Neuronal stem cell (in vitro differentiated cells): ENCODE measurements at regions not wholly inside any gene's neighbourhood (a gene's known extent, or its start where the extent isn't known, plus 50 kb on each side); places are given as distances from the start of the nearest gene placed in this dataset.

Experiments
- DNase-seq: peaks from one replicate; pipeline ENCODE4 v3.0.0-alpha.2; 2013; ENCODE audit warnings: low spot score
- H2AFZ ChIP-seq: one replicate; pipeline ENCODE4 v1.6.1; 2013; ENCODE audit warnings: mild to moderate bottlenecking, low read length, inconsistent platforms
- H2AK5ac ChIP-seq: 2 replicates; pipeline ENCODE4 v1.6.1; 2013; ENCODE audit warnings: low read depth, mild to moderate bottlenecking, inconsistent platforms, low read length, moderate library complexity, mixed read lengths
- H2BK120ac ChIP-seq: 2 replicates; pipeline ENCODE4 v1.6.1; 2013; ENCODE audit warnings: low read depth, mild to moderate bottlenecking, inconsistent platforms, low read length, moderate library complexity, mixed read lengths
- H2BK12ac ChIP-seq: one replicate; pipeline ENCODE4 v1.6.1; 2013; ENCODE audit warnings: low read length, inconsistent platforms
- H2BK15ac ChIP-seq: 2 replicates; pipeline ENCODE4 v1.6.1; 2013; ENCODE audit warnings: mild to moderate bottlenecking, low read length, inconsistent platforms, mixed read lengths
- H2BK5ac ChIP-seq: one replicate; pipeline ENCODE4 v1.6.1; 2013; ENCODE audit warnings: inconsistent platforms, mild to moderate bottlenecking, low read length, moderate library complexity
- H3K14ac ChIP-seq: one replicate; pipeline ENCODE4 v1.6.1; 2013; ENCODE audit warnings: low read length, inconsistent platforms
- H3K18ac ChIP-seq: 2 replicates; pipeline ENCODE4 v1.6.1; 2013; ENCODE audit warnings: low read length, inconsistent platforms
- H3K23ac ChIP-seq: 2 replicates; pipeline ENCODE4 v1.6.1; 2013; ENCODE audit warnings: low read depth, mild to moderate bottlenecking, mixed read lengths, low read length, inconsistent platforms; ENCODE audit not compliant: poor library complexity
- H3K27ac ChIP-seq: replicated peaks from 3 replicates; pipeline ENCODE4 v1.5.1; 2013; ENCODE audit warnings: low read length, inconsistent platforms
- H3K27me3 ChIP-seq, 3 experiments: 2 replicates each; pipeline ENCODE4 v1.6.1; 2013; ENCODE audit warnings: low read length in 3 of 3, mild to moderate bottlenecking in 2 of 3, inconsistent platforms in 1 of 3, low read depth in 1 of 3, mixed read lengths in 1 of 3, moderate library complexity in 1 of 3; ENCODE audit not compliant: control insufficient read depth in 3 of 3, insufficient read depth in 3 of 3
- H3K36me3 ChIP-seq, 2 donors: replicated peaks in 1 of 2; 2 replicates each; pipeline ENCODE4 v1.6.1; 2013; ENCODE audit warnings: low read length in 2 of 2; ENCODE audit not compliant: control insufficient read depth in 2 of 2, insufficient read depth in 2 of 2
- H3K4ac ChIP-seq: 2 replicates; pipeline ENCODE4 v1.6.1; 2013; ENCODE audit warnings: inconsistent platforms, mild to moderate bottlenecking, low read length, moderate library complexity
- H3K4me1 ChIP-seq, 2 donors: 1 replicate in 1 of 2; 2 replicates in 1 of 2; pipeline ENCODE4 v1.6.1; 2013; ENCODE audit warnings: low read length in 2 of 2, low read depth in 1 of 2; ENCODE audit not compliant: control insufficient read depth in 2 of 2, insufficient read depth in 1 of 2
- H3K4me2 ChIP-seq: one replicate; pipeline ENCODE4 v1.6.1; 2013; ENCODE audit warnings: mild to moderate bottlenecking, low read length, inconsistent platforms; ENCODE audit not compliant: insufficient read depth, poor library complexity, severe bottlenecking
- H3K4me3 ChIP-seq, 2 donors: 2 replicates each; pipeline ENCODE4 v1.5.1; 2013; ENCODE audit warnings: low read length in 2 of 2, mild to moderate bottlenecking in 2 of 2, inconsistent platforms in 1 of 2, moderate library complexity in 1 of 2
- H3K79me1 ChIP-seq: one replicate; pipeline ENCODE4 v1.6.1; 2013; ENCODE audit warnings: low read depth, mild to moderate bottlenecking, inconsistent platforms, low read length, moderate library complexity
- H3K9ac ChIP-seq: one replicate; pipeline ENCODE4 v1.6.1; 2013; ENCODE audit warnings: mild to moderate bottlenecking, low read depth, low read length, inconsistent platforms; ENCODE audit not compliant: poor library complexity
- H3K9me3 ChIP-seq, 2 donors: replicated peaks in 1 of 2; 2 replicates each; pipeline versions ENCODE3 to v1.6.1; 2013; ENCODE audit warnings: low read length in 2 of 2, mild to moderate bottlenecking in 2 of 2, inconsistent platforms in 1 of 2, low read depth in 1 of 2, mixed read lengths in 1 of 2, moderate library complexity in 1 of 2; ENCODE audit not compliant: control insufficient read depth in 2 of 2, insufficient read depth in 1 of 2
- H4K8ac ChIP-seq: one replicate; pipeline ENCODE4 v1.6.1; 2013; ENCODE audit warnings: low read depth, mild to moderate bottlenecking, inconsistent platforms, low read length, moderate library complexity
- H4K91ac ChIP-seq: one replicate; pipeline ENCODE4 v1.6.1; 2013; ENCODE audit warnings: low read length, low read depth, mild to moderate bottlenecking, inconsistent platforms; ENCODE audit not compliant: poor library complexity
- WGBS, 2 donors: extraction: QIAGEN DNeasy Blood & Tissue Kit; methylation state at CpG; one replicate each; pipeline ENCODE4 v1.1.7; 2013; ENCODE audit warnings: missing lambda C conversion rate in 2 of 2, mixed read lengths in 1 of 2; ENCODE audit not compliant: insufficient read length in 2 of 2, insufficient replicate concordance in 1 of 2; ENCODE audit errors: extremely low coverage in 2 of 2; 5-methylcytosine and 5-hydroxymethylcytosine counted together

GRCh38 chr1:29648026-29648425, 411.7 kb downstream of the PTPRU start:
- Histone ChIP-seq H2AK5ac (no peak overlapping the region), H2AFZ (no peak overlapping the region), H3K18ac (no peak overlapping the region), H3K27me3 (no peaks in the 10 kb centered on the region), H3K4me2 (no peak overlapping the region), H3K79me1 (no peaks in the 10 kb centered on the region), H2BK5ac (no peak overlapping the region), H3K36me3 (no peaks in the 10 kb centered on the region), H3K4me1 (no peaks in the 10 kb centered on the region), H2BK120ac (no peak overlapping the region), H3K14ac (no peak overlapping the region), H2BK12ac (no peak overlapping the region), H3K27ac (no peak overlapping the region), H3K9ac (no peak overlapping the region), H3K9me3 (no peaks in the 10 kb centered on the region), H3K4ac (no peak overlapping the region), H3K4me3 (no peak overlapping the region), H3K23ac (no peak overlapping the region), H4K91ac (no peak overlapping the region), H2BK15ac (no peak overlapping the region), H4K8ac (no peak overlapping the region)
- no CpG with 5 or more reads among the region's 4 CpGs for WGBS, 2 donors
- DNase-seq, result no peak

GRCh38 chr1:29647581-29647980, 411.3 kb downstream of the PTPRU start:
- Histone ChIP-seq H3K4me2 (no peak overlapping the region), H3K18ac (no peak overlapping the region), H3K36me3 (no peaks in the 10 kb centered on the region), H2BK15ac (no peak overlapping the region), H3K14ac (no peak overlapping the region), H3K27me3 (no peaks in the 10 kb centered on the region), H3K79me1 (no peaks in the 10 kb centered on the region), H3K4me3 (no peak overlapping the region), H3K9ac (no peak overlapping the region), H2AK5ac (no peak overlapping the region), H2AFZ (no peak overlapping the region), H3K4me1 (no peaks in the 10 kb centered on the region), H4K91ac (no peak overlapping the region), H4K8ac (no peak overlapping the region), H3K4ac (no peak overlapping the region), H3K9me3 (no peaks in the 10 kb centered on the region), H3K23ac (no peak overlapping the region), H2BK5ac (no peak overlapping the region), H2BK12ac (no peak overlapping the region), H3K27ac (no peak overlapping the region), H2BK120ac (no peak overlapping the region)
- no peak for DNase-seq
- WGBS, 2 donors, result no CpG with 5 or more reads among the region's 1 CpG

GRCh38 chr1:29646161-29646775, 409.9 kb downstream of the PTPRU start:
- Histone ChIP-seq H3K9ac (no peak overlapping the region), H4K91ac (no peak overlapping the region), H3K4ac (no peak overlapping the region), H3K18ac (no peak overlapping the region), H2BK5ac (no peak overlapping the region), H3K14ac (no peak overlapping the region), H3K23ac (no peak overlapping the region), H3K27ac (no peak overlapping the region), H2AFZ (no peak overlapping the region), H2BK15ac (no peak overlapping the region), H3K4me1 (no peaks in the 10 kb centered on the region), H3K79me1 (no peaks in the 10 kb centered on the region), H4K8ac (no peak overlapping the region), H3K9me3 (no peaks in the 10 kb centered on the region), H3K36me3 (no peaks in the 10 kb centered on the region), H2BK12ac (no peak overlapping the region), H3K4me3 (no peak overlapping the region), H3K4me2 (no peak overlapping the region), H2AK5ac (no peak overlapping the region), H3K27me3 (no peaks in the 10 kb centered on the region), H2BK120ac (no peak overlapping the region)
- WGBS, 2 donors, result no CpG with 5 or more reads among the region's 7 CpGs
- no peak for DNase-seq

GRCh38 chr1:29645586-29645985, 409.3 kb downstream of the PTPRU start:
- WGBS, 2 donors, result no CpG with 5 or more reads among the region's 9 CpGs
- Histone ChIP-seq H3K27ac (no peak overlapping the region), H3K18ac (no peak overlapping the region), H3K79me1 (no peaks in the 10 kb centered on the region), H2BK12ac (no peak overlapping the region), H3K23ac (no peak overlapping the region), H3K4me1 (no peaks in the 10 kb centered on the region), H2BK120ac (no peak overlapping the region), H3K36me3 (no peaks in the 10 kb centered on the region), H3K27me3 (no peaks in the 10 kb centered on the region), H2AFZ (no peak overlapping the region), H2BK5ac (no peak overlapping the region), H3K14ac (no peak overlapping the region), H4K91ac (no peak overlapping the region), H3K9ac (no peak overlapping the region), H3K9me3 (no peaks in the 10 kb centered on the region), H4K8ac (no peak overlapping the region), H2BK15ac (no peak overlapping the region), H3K4me3 (no peak overlapping the region), H2AK5ac (no peak overlapping the region), H3K4ac (no peak overlapping the region), H3K4me2 (no peak overlapping the region)
- no peak for DNase-seq
